OCI-LY1 (cell line): ENCODE measurements at regions not wholly inside any gene's neighbourhood (a gene's known extent, or its start where the extent isn't known, plus 50 kb on each side); places are given as distances from the start of the nearest gene placed in this dataset.

Experiments
- H2AFZ ChIP-seq: fragments of 200-600 bp; sonication (generic), shearing (Covaris generic); 2 replicates; pipeline ENCODE4 v1.6.0; 2014; ENCODE audit warnings: antibody characterized with exemption, mild to moderate bottlenecking, low read length
- H3F3A ChIP-seq: fragments of 200-600 bp; sonication (generic), shearing (Covaris generic); 2 replicates; pipeline ENCODE4 v1.6.0; 2014; ENCODE audit warnings: mild to moderate bottlenecking, antibody characterized with exemption, low read length, moderate library complexity; ENCODE audit not compliant: insufficient read depth
- H3K27ac ChIP-seq: fragments of 200-600 bp; sonication (generic); 2 replicates; pipeline ENCODE4 v1.5.1; 2014; ENCODE audit warnings: low read length, mixed run types, mild to moderate bottlenecking, low read depth; ENCODE audit not compliant: poor library complexity, severe bottlenecking
- H3K27me3 ChIP-seq: fragments of 200-600 bp; sonication (generic); 2 replicates; pipeline ENCODE4 v1.6.0; 2014; ENCODE audit warnings: antibody characterized with exemption, mild to moderate bottlenecking, low read length, moderate library complexity; ENCODE audit not compliant: insufficient read depth
- H3K36me3 ChIP-seq: fragments of 200-600 bp; sonication (generic); 2 replicates; pipeline ENCODE4 v1.6.1; 2014; ENCODE audit warnings: mild to moderate bottlenecking, antibody characterized with exemption, low read length, moderate library complexity, mixed read lengths; ENCODE audit not compliant: insufficient read depth
- H3K4me1 ChIP-seq: fragments of 200-600 bp; sonication (generic); 2 replicates; pipeline ENCODE4 v1.5.1; 2014; ENCODE audit warnings: mild to moderate bottlenecking, low read length, moderate library complexity; ENCODE audit not compliant: insufficient read depth, severe bottlenecking
- H3K4me2 ChIP-seq: fragments of 200-600 bp; sonication (generic), shearing (Covaris generic); 2 replicates; pipeline ENCODE4 v1.6.1; 2014; ENCODE audit warnings: low read length
- H3K4me3 ChIP-seq: fragments of 200-600 bp; sonication (generic); 2 replicates; pipeline ENCODE4 v1.5.1; 2014; ENCODE audit warnings: low read length, low read depth, mild to moderate bottlenecking, mixed read lengths; ENCODE audit not compliant: poor library complexity, severe bottlenecking
- H3K79me2 ChIP-seq: fragments of 200-600 bp; shearing (Covaris generic); 2 replicates; pipeline ENCODE4 v1.6.1; 2016; ENCODE audit warnings: mixed run types, low read length, mixed read lengths; ENCODE audit not compliant: insufficient read depth
- H3K9ac ChIP-seq: fragments of 200-600 bp; sonication (generic), shearing (Covaris generic); 2 replicates; pipeline ENCODE4 v1.6.1; 2014; ENCODE audit warnings: mild to moderate bottlenecking, low read length, mixed read lengths
- H3K9me2 ChIP-seq: fragments of 200-600 bp; sonication (generic), shearing (Covaris generic); 2 replicates; pipeline ENCODE4 v1.6.1; 2014; ENCODE audit warnings: low read depth, mild to moderate bottlenecking, low read length, mixed read lengths
- H3K9me3 ChIP-seq: fragments of 200-600 bp; shearing (Covaris generic); 2 replicates; pipeline ENCODE4 v1.6.1; 2014; ENCODE audit warnings: low read length, mixed read lengths
- H4K20me1 ChIP-seq: fragments of 200-600 bp; sonication (generic), shearing (Covaris generic); 2 replicates; pipeline ENCODE4 v1.6.0; 2016; ENCODE audit warnings: mild to moderate bottlenecking, low read length; ENCODE audit not compliant: insufficient read depth
- EZH2 ChIP-seq: fragments of 200-600 bp; sonication (generic), shearing (Covaris generic); IDR thresholded peaks from 2 replicates; pipeline ENCODE4 v1.8.0; 2017; ENCODE audit warnings: borderline replicate concordance, mixed run types, mild to moderate bottlenecking, antibody characterized with exemption, low read length, moderate library complexity, mixed read lengths
- TF ChIP-seq, protein P1 (sequence below): fragments of 200-600 bp; sonication (generic), shearing (Covaris generic); IDR thresholded peaks from 2 replicates; pipeline ENCODE4 v1.5.1; 2017; ENCODE audit warnings: mild to moderate bottlenecking, antibody characterized with exemption, low read length, moderate library complexity, mixed read lengths

DNA sequence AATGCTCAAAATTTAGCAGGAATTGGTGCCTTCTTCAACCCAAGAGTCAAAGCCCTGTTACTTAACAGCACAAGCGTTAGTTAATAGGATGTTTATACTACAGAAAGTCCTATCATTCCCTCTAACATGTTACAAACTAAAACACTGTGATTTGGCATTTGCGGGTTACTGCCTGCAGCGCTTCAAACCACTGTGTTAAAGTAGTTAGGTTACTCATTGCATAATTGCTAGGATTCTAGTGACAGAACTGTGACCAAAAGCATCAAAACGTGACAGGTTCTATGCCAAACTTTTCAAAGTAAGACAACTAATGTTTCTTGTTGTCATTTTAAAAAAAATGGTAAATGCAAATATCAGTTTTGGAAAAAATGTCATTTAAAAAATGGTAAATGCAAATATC, 442.8 kb upstream of the ZFP42 start:
- Histone ChIP-seq H3K9me3 (peaks cover 4% of the 10 kb centered on the region; the same call in 1 of the 2 replicates), H3K79me2 (no peaks in the 10 kb centered on the region), H3K4me3 (no peak overlapping the region), H2AFZ (no peak overlapping the region), H3K27me3 (no peaks in the 10 kb centered on the region), H3K9ac (no peak overlapping the region), H3F3A (no peaks in the 10 kb centered on the region), H3K4me2 (no peak overlapping the region), H3K36me3 (no peaks in the 10 kb centered on the region), H3K4me1 (peaks cover 7% of the 10 kb centered on the region), H3K9me2 (no peaks in the 10 kb centered on the region), H4K20me1 (no peaks in the 10 kb centered on the region), H3K27ac (no peak overlapping the region)
- TF ChIP-seq, protein P1, sequence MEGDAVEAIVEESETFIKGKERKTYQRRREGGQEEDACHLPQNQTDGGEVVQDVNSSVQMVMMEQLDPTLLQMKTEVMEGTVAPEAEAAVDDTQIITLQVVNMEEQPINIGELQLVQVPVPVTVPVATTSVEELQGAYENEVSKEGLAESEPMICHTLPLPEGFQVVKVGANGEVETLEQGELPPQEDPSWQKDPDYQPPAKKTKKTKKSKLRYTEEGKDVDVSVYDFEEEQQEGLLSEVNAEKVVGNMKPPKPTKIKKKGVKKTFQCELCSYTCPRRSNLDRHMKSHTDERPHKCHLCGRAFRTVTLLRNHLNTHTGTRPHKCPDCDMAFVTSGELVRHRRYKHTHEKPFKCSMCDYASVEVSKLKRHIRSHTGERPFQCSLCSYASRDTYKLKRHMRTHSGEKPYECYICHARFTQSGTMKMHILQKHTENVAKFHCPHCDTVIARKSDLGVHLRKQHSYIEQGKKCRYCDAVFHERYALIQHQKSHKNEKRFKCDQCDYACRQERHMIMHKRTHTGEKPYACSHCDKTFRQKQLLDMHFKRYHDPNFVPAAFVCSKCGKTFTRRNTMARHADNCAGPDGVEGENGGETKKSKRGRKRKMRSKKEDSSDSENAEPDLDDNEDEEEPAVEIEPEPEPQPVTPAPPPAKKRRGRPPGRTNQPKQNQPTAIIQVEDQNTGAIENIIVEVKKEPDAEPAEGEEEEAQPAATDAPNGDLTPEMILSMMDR: no peak
- no peak for TF ChIP-seq EZH2

DNA sequence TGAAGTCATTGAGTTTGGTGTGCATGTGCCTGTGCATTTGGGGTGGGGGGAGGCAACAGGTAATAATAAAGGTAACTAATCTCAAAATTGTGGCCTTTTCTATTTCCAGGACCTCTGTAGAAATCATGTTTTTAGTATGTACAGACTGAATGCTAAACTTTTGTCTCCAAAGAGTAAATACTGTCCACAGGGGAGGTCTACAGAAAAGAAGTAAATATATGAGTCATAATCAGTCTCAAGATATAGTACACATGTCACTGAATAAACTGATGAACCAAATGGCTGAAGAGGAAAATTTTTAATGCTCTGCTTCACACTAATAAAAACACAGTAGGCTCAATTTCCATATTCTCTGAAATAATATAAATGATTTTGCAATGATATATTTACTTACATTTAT, 440.4 kb upstream of the ZFP42 start:
- Histone ChIP-seq H3K9me3 (peaks cover 1% of the 10 kb centered on the region; the same call in 1 of the 2 replicates), H4K20me1 (no peaks in the 10 kb centered on the region), H3K36me3 (no peaks in the 10 kb centered on the region), H3K27me3 (no peaks in the 10 kb centered on the region), H3K9me2 (no peaks in the 10 kb centered on the region), H3K9ac (no peak overlapping the region), H3K27ac (no peak overlapping the region), H3F3A (no peaks in the 10 kb centered on the region), H3K4me3 (no peak overlapping the region), H3K79me2 (no peaks in the 10 kb centered on the region), H3K4me2 (no peak overlapping the region), H3K4me1 (peaks cover 22% of the 10 kb centered on the region), H2AFZ (0 out of 2 replicates have a peak overlapping the region, but pooled peaks have one; percentile 18)
- TF ChIP-seq EZH2: no peak
- TF ChIP-seq, protein P1: no peak

DNA sequence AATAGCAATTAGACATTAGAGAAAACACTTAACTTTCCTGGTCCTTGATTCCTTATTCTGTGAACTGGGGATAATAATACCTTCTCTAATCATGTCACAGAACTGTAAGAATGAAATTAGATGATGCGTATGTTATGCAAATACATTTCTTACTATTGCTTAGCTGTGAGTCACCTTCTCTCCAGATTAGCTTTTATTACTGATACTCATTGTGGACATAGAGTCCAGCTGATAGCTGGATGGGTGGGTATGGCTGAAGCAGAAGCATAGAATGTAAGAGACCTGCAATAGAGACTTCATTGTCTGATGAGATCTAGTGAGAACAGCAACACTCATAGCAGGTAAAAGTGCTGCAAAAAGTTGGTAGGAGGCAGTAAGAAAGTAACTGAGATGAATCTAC, 437.2 kb upstream of the ZFP42 start:
- TF ChIP-seq, protein P1: no peak
- no peak for TF ChIP-seq EZH2
- Histone ChIP-seq H3K36me3 (no peaks in the 10 kb centered on the region), H3F3A (no peaks in the 10 kb centered on the region), H3K4me3 (no peak overlapping the region), H3K9me3 (no peaks in the 10 kb centered on the region), H3K4me1 (peaks cover 42% of the 10 kb centered on the region), H3K4me2 (no peak overlapping the region), H3K9me2 (no peaks in the 10 kb centered on the region), H4K20me1 (no peaks in the 10 kb centered on the region), H3K27me3 (no peaks in the 10 kb centered on the region), H2AFZ (0 out of 2 replicates have a peak overlapping the region, but pooled peaks have one; percentile 7), H3K9ac (no peak overlapping the region), H3K27ac (no peak overlapping the region), H3K79me2 (no peaks in the 10 kb centered on the region)
